ENCODE measurements at regions not wholly inside any gene's neighbourhood (a gene's known extent, or its start where the extent isn't known, plus 50 kb on each side); places are given as distances from the start of the nearest gene placed in this dataset.
"Not testable (repeated sequence)": the region's sequence is repeated elsewhere in the genome, so short reads cannot be mapped to it uniquely, and the experiment has no call there.

- no peaks in the 10 kb centered on the region for H3K4me1 ChIP-seq (ENCODE audit: control insufficient read depth, insufficient read depth, low read length)
- H3K9me3 ChIP-seq (replicated peaks; ENCODE audit: low read length), result no peaks in the 10 kb centered on the region
- no peak overlapping the region for H3K4me2 ChIP-seq (ENCODE audit: low read length)
- no peaks in the 10 kb centered on the region for H3K27me3 ChIP-seq (ENCODE audit: control insufficient read depth, insufficient read depth, low read length)
- no peak overlapping the region for H3K4me3 ChIP-seq (ENCODE audit: low read length)
- H3K36me3 ChIP-seq (ENCODE audit: insufficient read depth, low read length), result no peaks in the 10 kb centered on the region
- H3K9ac ChIP-seq (ENCODE audit: low read depth, low read length), result no peak overlapping the region
Measured at GRCh38 chr10:128577958-128578750, 451.9 kb upstream of the MKI67 start.

GRCh38 chr10:128578766-128579165 lies 452.5 kb upstream of the MKI67 start:
- Histone ChIP-seq H3K27me3 (ENCODE audit: control insufficient read depth, insufficient read depth, low read length) (no peaks in the 10 kb centered on the region), H3K4me3 (ENCODE audit: low read length) (no peak overlapping the region), H3K4me1 (ENCODE audit: control insufficient read depth, insufficient read depth, low read length) (no peaks in the 10 kb centered on the region)

GRCh38 chr10:128579280-128579865 lies 453.1 kb upstream of the MKI67 start:
- H3K36me3 ChIP-seq (ENCODE audit: insufficient read depth, low read length), result no peaks in the 10 kb centered on the region
- no peak overlapping the region for H3K4me2 ChIP-seq (ENCODE audit: low read length)
- H3K27me3 ChIP-seq (ENCODE audit: control insufficient read depth, insufficient read depth, low read length), result no peaks in the 10 kb centered on the region
- no peak overlapping the region for H3K4me3 ChIP-seq (ENCODE audit: low read length)
- no peaks in the 10 kb centered on the region for H3K9me3 ChIP-seq (replicated peaks; ENCODE audit: low read length)
- no peak overlapping the region for H3K9ac ChIP-seq (ENCODE audit: low read depth, low read length)
- no peaks in the 10 kb centered on the region for H3K4me1 ChIP-seq (ENCODE audit: control insufficient read depth, insufficient read depth, low read length)

More at GRCh38 chr10:128578766-128579165, 452.5 kb upstream of the MKI67 start:
- Histone ChIP-seq H3K9ac (ENCODE audit: low read depth, low read length) (no peak overlapping the region), H3K4me2 (ENCODE audit: low read length) (no peak overlapping the region), H3K9me3 (replicated peaks; ENCODE audit: low read length) (no peaks in the 10 kb centered on the region), H3K36me3 (ENCODE audit: insufficient read depth, low read length) (no peaks in the 10 kb centered on the region)

GRCh38 chr10:128579901-128580300 lies 453.7 kb upstream of the MKI67 start:
- Histone ChIP-seq H3K4me3 (ENCODE audit: low read length) (no peak overlapping the region), H3K36me3 (ENCODE audit: insufficient read depth, low read length) (no peaks in the 10 kb centered on the region), H3K4me2 (ENCODE audit: low read length) (no peak overlapping the region), H3K9me3 (replicated peaks; ENCODE audit: low read length) (no peaks in the 10 kb centered on the region), H3K9ac (ENCODE audit: low read depth, low read length) (no peak overlapping the region), H3K4me1 (ENCODE audit: control insufficient read depth, insufficient read depth, low read length) (no peaks in the 10 kb centered on the region), H3K27me3 (ENCODE audit: control insufficient read depth, insufficient read depth, low read length) (no peaks in the 10 kb centered on the region)

GRCh38 chr10:128583125-128583524 lies 456.9 kb upstream of the MKI67 start:
- H3K36me3 ChIP-seq (ENCODE audit: insufficient read depth, low read length); H3K4me3 ChIP-seq (ENCODE audit: low read length); H3K9ac ChIP-seq (ENCODE audit: low read depth, low read length); H3K27me3 ChIP-seq (ENCODE audit: control insufficient read depth, insufficient read depth, low read length); H3K4me1 ChIP-seq (ENCODE audit: control insufficient read depth, insufficient read depth, low read length); H3K9me3 ChIP-seq (replicated peaks; ENCODE audit: low read length); H3K4me2 ChIP-seq (ENCODE audit: low read length): not testable (repeated sequence)

- H3K4me2 ChIP-seq (ENCODE audit: low read length); H3K4me3 ChIP-seq (ENCODE audit: low read length); H3K27me3 ChIP-seq (ENCODE audit: control insufficient read depth, insufficient read depth, low read length); H3K4me1 ChIP-seq (ENCODE audit: control insufficient read depth, insufficient read depth, low read length); H3K36me3 ChIP-seq (ENCODE audit: insufficient read depth, low read length); H3K9me3 ChIP-seq (replicated peaks; ENCODE audit: low read length); H3K9ac ChIP-seq (ENCODE audit: low read depth, low read length): not testable (repeated sequence)
Measured at GRCh38 chr10:128586599-128586998, 460.4 kb upstream of the MKI67 start.

GRCh38 chr10:128587689-128588088 lies 461.5 kb upstream of the MKI67 start:
- no peaks in the 10 kb centered on the region for H3K9me3 ChIP-seq (replicated peaks; ENCODE audit: low read length)
- no peaks in the 10 kb centered on the region for H3K4me1 ChIP-seq (ENCODE audit: control insufficient read depth, insufficient read depth, low read length)
- no peak overlapping the region for H3K4me2 ChIP-seq (ENCODE audit: low read length)
- H3K4me3 ChIP-seq (ENCODE audit: low read length), result no peak overlapping the region
- no peak overlapping the region for H3K9ac ChIP-seq (ENCODE audit: low read depth, low read length)
- no peaks in the 10 kb centered on the region for H3K27me3 ChIP-seq (ENCODE audit: control insufficient read depth, insufficient read depth, low read length)
- H3K36me3 ChIP-seq (ENCODE audit: insufficient read depth, low read length), result no peaks in the 10 kb centered on the region

GRCh38 chr10:128588402-128588801 lies 462.2 kb upstream of the MKI67 start:
- no peak overlapping the region for H3K9ac ChIP-seq (ENCODE audit: low read depth, low read length)
- H3K4me1 ChIP-seq (ENCODE audit: control insufficient read depth, insufficient read depth, low read length), result no peaks in the 10 kb centered on the region
- no peak overlapping the region for H3K4me2 ChIP-seq (ENCODE audit: low read length)
- no peaks in the 10 kb centered on the region for H3K27me3 ChIP-seq (ENCODE audit: control insufficient read depth, insufficient read depth, low read length)
- no peaks in the 10 kb centered on the region for H3K36me3 ChIP-seq (ENCODE audit: insufficient read depth, low read length)
- H3K9me3 ChIP-seq (replicated peaks; ENCODE audit: low read length), result no peaks in the 10 kb centered on the region
- H3K4me3 ChIP-seq (ENCODE audit: low read length), result no peak overlapping the region

GRCh38 chr10:128594688-128595087 lies 468.5 kb upstream of the MKI67 start:
- H3K4me2 ChIP-seq (ENCODE audit: low read length), result no peak overlapping the region
- no peaks in the 10 kb centered on the region for H3K36me3 ChIP-seq (ENCODE audit: insufficient read depth, low read length)
- H3K4me1 ChIP-seq (ENCODE audit: control insufficient read depth, insufficient read depth, low read length), result no peaks in the 10 kb centered on the region
- H3K27me3 ChIP-seq (ENCODE audit: control insufficient read depth, insufficient read depth, low read length), result no peaks in the 10 kb centered on the region
- H3K9me3 ChIP-seq (replicated peaks; ENCODE audit: low read length), result no peaks in the 10 kb centered on the region
- H3K9ac ChIP-seq (ENCODE audit: low read depth, low read length), result no peak overlapping the region
- no peak overlapping the region for H3K4me3 ChIP-seq (ENCODE audit: low read length)

- no peak overlapping the region for H3K4me2 ChIP-seq (ENCODE audit: low read length)
- no peak overlapping the region for H3K4me3 ChIP-seq (ENCODE audit: low read length)
- H3K27me3 ChIP-seq (ENCODE audit: control insufficient read depth, insufficient read depth, low read length), result no peaks in the 10 kb centered on the region
- no peaks in the 10 kb centered on the region for H3K36me3 ChIP-seq (ENCODE audit: insufficient read depth, low read length)
- no peaks in the 10 kb centered on the region for H3K4me1 ChIP-seq (ENCODE audit: control insufficient read depth, insufficient read depth, low read length)
- no peak overlapping the region for H3K9ac ChIP-seq (ENCODE audit: low read depth, low read length)
- no peaks in the 10 kb centered on the region for H3K9me3 ChIP-seq (replicated peaks; ENCODE audit: low read length)
Measured at GRCh38 chr10:128596906-128597305, 470.7 kb upstream of the MKI67 start.

- no peak overlapping the region for H3K9ac ChIP-seq (ENCODE audit: low read depth, low read length)
- H3K9me3 ChIP-seq (replicated peaks; ENCODE audit: low read length), result no peaks in the 10 kb centered on the region
- no peaks in the 10 kb centered on the region for H3K27me3 ChIP-seq (ENCODE audit: control insufficient read depth, insufficient read depth, low read length)
- no peak overlapping the region for H3K4me3 ChIP-seq (ENCODE audit: low read length)
- no peak overlapping the region for H3K4me2 ChIP-seq (ENCODE audit: low read length)
- no peaks in the 10 kb centered on the region for H3K36me3 ChIP-seq (ENCODE audit: insufficient read depth, low read length)
- no peaks in the 10 kb centered on the region for H3K4me1 ChIP-seq (ENCODE audit: control insufficient read depth, insufficient read depth, low read length)
Measured at GRCh38 chr10:128599030-128599429, 472.8 kb upstream of the MKI67 start.

- Histone ChIP-seq H3K4me2 (ENCODE audit: low read length) (no peak overlapping the region), H3K27me3 (ENCODE audit: control insufficient read depth, insufficient read depth, low read length) (no peaks in the 10 kb centered on the region), H3K4me3 (ENCODE audit: low read length) (no peak overlapping the region), H3K9ac (ENCODE audit: low read depth, low read length) (no peak overlapping the region), H3K4me1 (ENCODE audit: control insufficient read depth, insufficient read depth, low read length) (no peaks in the 10 kb centered on the region), H3K9me3 (replicated peaks; ENCODE audit: low read length) (no peaks in the 10 kb centered on the region), H3K36me3 (ENCODE audit: insufficient read depth, low read length) (no peaks in the 10 kb centered on the region)
Measured at GRCh38 chr10:128599538-128599937, 473.3 kb upstream of the MKI67 start.
